ENCODE measurements at regions not wholly inside any gene's neighbourhood (a gene's known extent, or its start where the extent isn't known, plus 50 kb on each side); places are given as distances from the start of the nearest gene placed in this dataset.
"Not testable (repeated sequence)": the region's sequence is repeated elsewhere in the genome, so short reads cannot be mapped to it uniquely, and the experiment has no call there.

DNA sequence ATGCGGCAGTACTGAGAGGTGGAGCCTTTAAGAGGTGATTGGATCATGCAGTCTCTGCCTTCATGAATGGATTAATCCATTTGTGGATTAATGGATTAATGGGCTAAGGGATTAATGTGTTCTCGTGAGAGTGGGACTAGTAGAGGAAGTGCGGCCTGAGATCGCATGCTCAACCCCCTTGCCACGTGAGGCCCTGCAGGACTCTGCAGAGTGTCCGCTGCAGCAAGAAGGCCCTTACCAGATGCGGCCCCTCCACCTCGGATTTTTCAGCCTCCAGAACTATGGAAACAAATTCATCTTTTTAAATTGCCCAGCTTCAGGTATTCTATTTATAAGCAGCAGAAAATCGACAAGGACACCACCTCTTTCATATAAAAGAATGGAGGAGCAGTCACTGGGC is 148.8 kb downstream of the TPRA1 start:
- Histone ChIP-seq H3K27ac (ENCODE audit: low read depth in 2 of 2, low read length in 2 of 2) (no peak overlapping the region), H3K36me3 (ENCODE audit: control insufficient read depth in 2 of 2, insufficient read depth in 2 of 2, low read length in 2 of 2) (no peaks in the 10 kb centered on the region), H3K4me1 (ENCODE audit: control insufficient read depth in 2 of 2, insufficient read depth in 2 of 2, low read length in 2 of 2) (no peaks in the 10 kb centered on the region), H3K27me3 (ENCODE audit: control insufficient read depth in 2 of 2, insufficient read depth in 2 of 2, low read length in 2 of 2) (no peaks in the 10 kb centered on the region), H3K4me3 (ENCODE audit: low read length in 2 of 2) (no peak overlapping the region), H3K9me3 (ENCODE audit: control insufficient read depth in 2 of 2, low read length in 2 of 2) (no peaks in the 10 kb centered on the region), H3K9ac (ENCODE audit: low read depth in 1 of 2, low read length in 2 of 2) (no peak overlapping the region)

DNA sequence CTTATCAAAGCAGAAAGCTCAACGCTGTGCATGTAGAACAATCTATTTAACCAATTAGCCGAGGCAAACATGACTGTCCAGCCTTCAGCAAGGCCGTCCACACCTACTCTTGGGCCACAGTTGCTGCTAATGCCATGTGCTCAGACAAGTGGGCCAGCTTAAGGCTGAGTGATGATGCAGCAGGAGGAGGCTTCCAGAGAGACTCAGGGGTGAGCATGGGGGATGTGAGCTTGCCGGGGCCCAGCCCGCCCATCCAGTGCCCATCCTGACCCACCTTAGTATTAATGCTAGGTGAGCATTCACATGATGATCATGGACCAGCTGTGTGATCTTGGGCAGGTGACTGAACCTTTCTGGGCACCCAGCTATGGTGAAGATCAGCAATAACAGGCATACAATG is 150.1 kb downstream of the TPRA1 start:
- H3K9me3 ChIP-seq (ENCODE audit: control insufficient read depth in 2 of 2, low read length in 2 of 2): no peaks in the 10 kb centered on the region
- H3K9ac ChIP-seq (ENCODE audit: low read depth in 1 of 2, low read length in 2 of 2): no peak overlapping the region
- no peaks in the 10 kb centered on the region for H3K36me3 ChIP-seq (ENCODE audit: control insufficient read depth in 2 of 2, insufficient read depth in 2 of 2, low read length in 2 of 2)
- no peaks in the 10 kb centered on the region for H3K4me1 ChIP-seq (ENCODE audit: control insufficient read depth in 2 of 2, insufficient read depth in 2 of 2, low read length in 2 of 2)
- no peaks in the 10 kb centered on the region for H3K27me3 ChIP-seq (ENCODE audit: control insufficient read depth in 2 of 2, insufficient read depth in 2 of 2, low read length in 2 of 2)
- H3K4me3 ChIP-seq (ENCODE audit: low read length in 2 of 2): no peak overlapping the region
- H3K27ac ChIP-seq (ENCODE audit: low read depth in 2 of 2, low read length in 2 of 2): no peak overlapping the region

- Histone ChIP-seq H3K9me3 (ENCODE audit: control insufficient read depth in 2 of 2, low read length in 2 of 2) (no peaks in the 10 kb centered on the region), H3K4me3 (ENCODE audit: low read length in 2 of 2) (no peak overlapping the region), H3K4me1 (ENCODE audit: control insufficient read depth in 2 of 2, insufficient read depth in 2 of 2, low read length in 2 of 2) (no peaks in the 10 kb centered on the region)
Measured at GRCh38 chr3:127439621-127440020, 150.9 kb downstream of the TPRA1 start.

GRCh38 chr3:127438951-127439350 is 151.1 kb upstream of the PRR20G start:
- no peak overlapping the region for H3K27ac ChIP-seq (ENCODE audit: low read depth in 2 of 2, low read length in 2 of 2)
- no peak overlapping the region for H3K4me3 ChIP-seq (ENCODE audit: low read length in 2 of 2)
- H3K36me3 ChIP-seq (ENCODE audit: control insufficient read depth in 2 of 2, insufficient read depth in 2 of 2, low read length in 2 of 2): no peaks in the 10 kb centered on the region
- no peaks in the 10 kb centered on the region for H3K9me3 ChIP-seq (ENCODE audit: control insufficient read depth in 2 of 2, low read length in 2 of 2)
- H3K27me3 ChIP-seq (ENCODE audit: control insufficient read depth in 2 of 2, insufficient read depth in 2 of 2, low read length in 2 of 2): no peaks in the 10 kb centered on the region
- no peaks in the 10 kb centered on the region for H3K4me1 ChIP-seq (ENCODE audit: control insufficient read depth in 2 of 2, insufficient read depth in 2 of 2, low read length in 2 of 2)
- no peak overlapping the region for H3K9ac ChIP-seq (ENCODE audit: low read depth in 1 of 2, low read length in 2 of 2)

More at GRCh38 chr3:127439621-127440020, 150.9 kb downstream of the TPRA1 start:
- H3K27me3 ChIP-seq (ENCODE audit: control insufficient read depth in 2 of 2, insufficient read depth in 2 of 2, low read length in 2 of 2): no peaks in the 10 kb centered on the region
- no peak overlapping the region for H3K27ac ChIP-seq (ENCODE audit: low read depth in 2 of 2, low read length in 2 of 2)
- H3K9ac ChIP-seq (ENCODE audit: low read depth in 1 of 2, low read length in 2 of 2): no peak overlapping the region
- H3K36me3 ChIP-seq (ENCODE audit: control insufficient read depth in 2 of 2, insufficient read depth in 2 of 2, low read length in 2 of 2): no peaks in the 10 kb centered on the region

DNA sequence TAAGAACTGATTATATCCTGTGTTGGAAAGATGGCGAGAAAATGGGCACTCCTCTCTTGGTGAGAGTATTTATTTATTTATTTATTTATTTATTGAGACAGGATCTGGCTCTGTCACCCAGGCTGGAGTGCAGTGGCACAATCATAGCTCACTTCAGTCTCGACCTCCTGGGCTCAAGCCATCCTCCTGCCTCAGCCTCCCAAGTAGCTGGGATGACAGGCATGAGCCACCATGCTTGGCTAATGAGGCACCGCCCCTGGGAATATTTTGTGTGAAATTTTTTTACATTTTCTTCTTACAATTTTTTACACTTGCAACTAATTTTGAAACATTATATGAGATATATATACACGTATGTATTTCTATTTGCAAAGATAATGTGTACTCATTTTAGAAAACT is 150.5 kb upstream of the PRR20G start:
- no peaks in the 10 kb centered on the region for H3K9me3 ChIP-seq (ENCODE audit: control insufficient read depth in 2 of 2, low read length in 2 of 2)
- H3K27me3 ChIP-seq (ENCODE audit: control insufficient read depth in 2 of 2, insufficient read depth in 2 of 2, low read length in 2 of 2): no peaks in the 10 kb centered on the region
- H3K36me3 ChIP-seq (ENCODE audit: control insufficient read depth in 2 of 2, insufficient read depth in 2 of 2, low read length in 2 of 2): no peaks in the 10 kb centered on the region
- H3K4me1 ChIP-seq (ENCODE audit: control insufficient read depth in 2 of 2, insufficient read depth in 2 of 2, low read length in 2 of 2): no peaks in the 10 kb centered on the region
- H3K27ac ChIP-seq (ENCODE audit: low read depth in 2 of 2, low read length in 2 of 2): no peak overlapping the region
- no peak overlapping the region for H3K4me3 ChIP-seq (ENCODE audit: low read length in 2 of 2)
- H3K9ac ChIP-seq (ENCODE audit: low read depth in 1 of 2, low read length in 2 of 2): no peak overlapping the region

- not testable (repeated sequence) for H3K4me1 ChIP-seq (ENCODE audit: control insufficient read depth in 2 of 2, insufficient read depth in 2 of 2, low read length in 2 of 2)
Measured at GRCh38 chr3:127435299-127435698, 147.5 kb upstream of the PRR20G start.

DNA sequence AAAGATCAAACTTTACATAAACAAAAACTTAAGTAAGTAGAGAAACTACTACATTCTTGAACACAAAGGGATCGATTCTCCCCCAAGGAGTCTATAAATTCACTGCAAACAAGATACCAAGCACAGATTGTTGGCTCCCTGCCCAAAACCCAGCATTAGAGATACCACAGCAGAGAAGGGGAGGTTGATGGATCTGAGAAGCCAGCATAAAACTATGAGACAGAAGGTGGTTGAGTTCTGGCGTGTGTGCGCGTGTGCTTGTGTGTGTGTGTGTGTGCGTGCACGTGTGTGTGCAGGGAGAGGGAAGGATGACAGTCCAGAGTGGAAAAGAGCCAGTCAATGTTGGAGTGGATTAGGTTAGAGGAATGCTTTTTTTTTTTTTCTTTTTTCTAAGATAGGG is 143.2 kb upstream of the PRR20G start:
- Histone ChIP-seq H3K27ac (ENCODE audit: low read depth in 2 of 2, low read length in 2 of 2) (no peak overlapping the region), H3K4me1 (ENCODE audit: control insufficient read depth in 2 of 2, insufficient read depth in 2 of 2, low read length in 2 of 2) (no peaks in the 10 kb centered on the region), H3K9me3 (ENCODE audit: control insufficient read depth in 2 of 2, low read length in 2 of 2) (no peaks in the 10 kb centered on the region), H3K9ac (ENCODE audit: low read depth in 1 of 2, low read length in 2 of 2) (no peak overlapping the region), H3K4me3 (ENCODE audit: low read length in 2 of 2) (no peak overlapping the region), H3K36me3 (ENCODE audit: control insufficient read depth in 2 of 2, insufficient read depth in 2 of 2, low read length in 2 of 2) (no peaks in the 10 kb centered on the region), H3K27me3 (ENCODE audit: control insufficient read depth in 2 of 2, insufficient read depth in 2 of 2, low read length in 2 of 2) (peaks cover 10% of the 10 kb centered on the region in 2 donors)

More at GRCh38 chr3:127435299-127435698, 147.5 kb upstream of the PRR20G start:
- not testable (repeated sequence) for H3K9ac ChIP-seq (ENCODE audit: low read depth in 1 of 2, low read length in 2 of 2); H3K27me3 ChIP-seq (ENCODE audit: control insufficient read depth in 2 of 2, insufficient read depth in 2 of 2, low read length in 2 of 2); H3K27ac ChIP-seq (ENCODE audit: low read depth in 2 of 2, low read length in 2 of 2); H3K36me3 ChIP-seq (ENCODE audit: control insufficient read depth in 2 of 2, insufficient read depth in 2 of 2, low read length in 2 of 2); H3K9me3 ChIP-seq (ENCODE audit: control insufficient read depth in 2 of 2, low read length in 2 of 2); H3K4me3 ChIP-seq (ENCODE audit: low read length in 2 of 2)

DNA sequence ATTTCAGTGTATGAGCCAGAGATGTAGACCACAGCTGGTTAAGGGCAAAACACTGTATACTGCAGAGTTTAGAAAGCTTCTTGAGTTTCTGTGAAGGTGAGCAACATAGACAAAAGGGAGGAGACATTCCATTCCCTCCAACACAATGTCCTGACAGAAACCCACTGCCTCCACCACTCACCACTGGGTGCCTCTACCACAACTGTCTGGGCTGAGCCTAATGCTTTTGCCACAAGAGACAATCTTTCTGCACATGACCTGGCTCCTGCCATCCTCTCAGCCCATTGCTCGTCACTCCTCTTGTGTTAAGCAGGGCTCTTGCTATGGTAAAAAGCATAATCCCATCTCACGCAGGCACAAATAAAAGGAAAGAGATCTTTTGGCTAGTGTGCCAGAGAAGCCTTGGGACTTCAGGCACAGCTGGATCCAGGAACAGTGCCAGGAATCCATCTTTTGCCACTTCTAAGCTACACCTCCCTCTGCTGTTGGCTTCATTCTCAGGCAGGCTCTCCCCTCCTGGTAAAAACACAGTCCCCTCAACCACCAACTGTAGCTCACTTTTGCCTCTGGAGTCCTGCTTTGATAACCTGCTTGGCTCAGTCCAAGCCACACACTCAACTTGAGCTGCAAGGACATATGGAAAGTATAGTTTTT is 140.6 kb upstream of the PRR20G start:
- H3K4me1 ChIP-seq (ENCODE audit: control insufficient read depth in 2 of 2, insufficient read depth in 2 of 2, low read length in 2 of 2): no peaks in the 10 kb centered on the region
- peaks cover 10 to 16% of the 10 kb centered on the region in 2 donors for H3K27me3 ChIP-seq (ENCODE audit: control insufficient read depth in 2 of 2, insufficient read depth in 2 of 2, low read length in 2 of 2)
- H3K36me3 ChIP-seq (ENCODE audit: control insufficient read depth in 2 of 2, insufficient read depth in 2 of 2, low read length in 2 of 2): no peaks in the 10 kb centered on the region
- H3K9me3 ChIP-seq (ENCODE audit: control insufficient read depth in 2 of 2, low read length in 2 of 2): no peaks in the 10 kb centered on the region
- no peak overlapping the region for H3K9ac ChIP-seq (ENCODE audit: low read depth in 1 of 2, low read length in 2 of 2)
- no peak overlapping the region for H3K4me3 ChIP-seq (ENCODE audit: low read length in 2 of 2)
- no peak overlapping the region for H3K27ac ChIP-seq (ENCODE audit: low read depth in 2 of 2, low read length in 2 of 2)

GRCh38 chr3:127427666-127428065 is 139.8 kb upstream of the PRR20G start:
- Histone ChIP-seq H3K27me3 (ENCODE audit: control insufficient read depth in 2 of 2, insufficient read depth in 2 of 2, low read length in 2 of 2) (peaks cover 13 to 16% of the 10 kb centered on the region in 2 donors), H3K4me1 (ENCODE audit: control insufficient read depth in 2 of 2, insufficient read depth in 2 of 2, low read length in 2 of 2) (no peaks in the 10 kb centered on the region), H3K9me3 (ENCODE audit: control insufficient read depth in 2 of 2, low read length in 2 of 2) (no peaks in the 10 kb centered on the region), H3K36me3 (ENCODE audit: control insufficient read depth in 2 of 2, insufficient read depth in 2 of 2, low read length in 2 of 2) (no peaks in the 10 kb centered on the region), H3K9ac (ENCODE audit: low read depth in 1 of 2, low read length in 2 of 2) (no peak overlapping the region), H3K27ac (ENCODE audit: low read depth in 2 of 2, low read length in 2 of 2) (no peak overlapping the region), H3K4me3 (ENCODE audit: low read length in 2 of 2) (no peak overlapping the region)

- Histone ChIP-seq H3K27ac (ENCODE audit: low read depth in 2 of 2, low read length in 2 of 2) (no peak overlapping the region), H3K4me1 (ENCODE audit: control insufficient read depth in 2 of 2, insufficient read depth in 2 of 2, low read length in 2 of 2) (no peaks in the 10 kb centered on the region), H3K9ac (ENCODE audit: low read depth in 1 of 2, low read length in 2 of 2) (no peak overlapping the region), H3K9me3 (ENCODE audit: control insufficient read depth in 2 of 2, low read length in 2 of 2) (no peaks in the 10 kb centered on the region), H3K36me3 (ENCODE audit: control insufficient read depth in 2 of 2, insufficient read depth in 2 of 2, low read length in 2 of 2) (no peaks in the 10 kb centered on the region), H3K27me3 (ENCODE audit: control insufficient read depth in 2 of 2, insufficient read depth in 2 of 2, low read length in 2 of 2) (peaks cover 13 to 18% of the 10 kb centered on the region in 2 donors), H3K4me3 (ENCODE audit: low read length in 2 of 2) (no peak overlapping the region)
Measured at GRCh38 chr3:127427156-127427555, 139.3 kb upstream of the PRR20G start.

Measured in mucosa of rectum (tissue), 2 donors.